Retinal pigment epithelial cell (primary cell): ENCODE measurements at regions not wholly inside any gene's neighbourhood (a gene's known extent, or its start where the extent isn't known, plus 50 kb on each side); places are given as distances from the start of the nearest gene placed in this dataset.

Experiments
- DNase-seq: peaks from one replicate; pipeline ENCODE4 v3.0.0-alpha.2; 2010; ENCODE audit warnings: low read depth
- H3K4me3 ChIP-seq: 2 replicates; pipeline ENCODE4 v1.5.1; 2011; ENCODE audit warnings: mild to moderate bottlenecking, low read length, control low read depth, moderate library complexity
- CTCF ChIP-seq: conservative IDR thresholded peaks from 2 replicates; pipeline ENCODE4 v1.5.1; 2011; ENCODE audit warnings: low read depth, low read length, control low read depth, inconsistent platforms

- no peak overlapping the region for H3K4me3 ChIP-seq
- DNase-seq = no peak
- no peak for TF ChIP-seq CTCF
Observed at GRCh38 chr7:93039786-93040185, 78.0 kb downstream of the SAMD9 start.

- no peak overlapping the region for H3K4me3 ChIP-seq
- DNase-seq = no peak
- no peak for TF ChIP-seq CTCF
Observed at GRCh38 chr7:93039282-93039681, 78.5 kb downstream of the SAMD9 start.

- H3K4me3 ChIP-seq = no peak overlapping the region
- no peak for DNase-seq
- no peak for TF ChIP-seq CTCF
Observed at GRCh38 chr7:93036807-93037206, 81.0 kb downstream of the SAMD9 start.

GRCh38 chr7:93036149-93036640 lies 81.6 kb downstream of the SAMD9 start:
- no peak for TF ChIP-seq CTCF

GRCh38 chr7:93031795-93032194 lies 86.0 kb downstream of the SAMD9 start:
- no peak for DNase-seq
- H3K4me3 ChIP-seq = no peak overlapping the region
- TF ChIP-seq CTCF = no peak

More at GRCh38 chr7:93036149-93036640, 81.6 kb downstream of the SAMD9 start:
- DNase-seq = no peak
- H3K4me3 ChIP-seq = no peak overlapping the region

GRCh38 chr7:93030605-93031225 lies 87.1 kb downstream of the SAMD9 start:
- no peak for TF ChIP-seq CTCF
- no peak for DNase-seq
- no peak overlapping the region for H3K4me3 ChIP-seq

GRCh38 chr7:93029056-93029455 lies 88.7 kb downstream of the SAMD9 start:
- TF ChIP-seq CTCF = no peak
- H3K4me3 ChIP-seq = no peak overlapping the region
- DNase-seq = no peak
